SIG-M5 treated with dmso at 0.1 percent for 504 hours (cell line): ENCODE measurements at regions not wholly inside any gene's neighbourhood (a gene's known extent, or its start where the extent isn't known, plus 50 kb on each side); places are given as distances from the start of the nearest gene placed in this dataset.
"Not testable (repeated sequence)": the region's sequence is repeated elsewhere in the genome, so short reads cannot be mapped to it uniquely, and the experiment has no call there.

Source experiments
- DNase-seq: peaks from one replicate; lab custom pipeline; 2025; ENCODE audit not compliant: unreplicated experiment; lab: John Stamatoyannopoulos, UW

DNA sequence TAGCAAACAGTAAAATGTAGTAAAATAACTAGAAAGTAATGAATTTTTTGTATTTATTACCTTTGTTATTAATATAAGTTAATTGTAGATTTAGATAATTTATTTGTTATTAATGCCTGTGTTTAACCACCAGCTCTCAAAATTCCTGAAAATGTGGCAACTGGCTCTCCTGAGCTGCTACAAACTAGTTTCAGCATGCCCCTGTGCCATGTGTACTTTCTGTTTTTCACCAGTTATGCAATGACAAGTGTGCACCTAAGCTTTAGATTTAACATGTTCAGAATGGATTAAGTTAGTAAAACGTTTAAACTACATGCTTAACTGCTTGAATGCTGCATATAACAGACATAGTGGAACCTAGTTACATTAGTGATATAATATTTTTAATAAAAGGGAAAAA is 88.1 kb downstream of the POSTN start:
- DNase-seq: no peak

DNA sequence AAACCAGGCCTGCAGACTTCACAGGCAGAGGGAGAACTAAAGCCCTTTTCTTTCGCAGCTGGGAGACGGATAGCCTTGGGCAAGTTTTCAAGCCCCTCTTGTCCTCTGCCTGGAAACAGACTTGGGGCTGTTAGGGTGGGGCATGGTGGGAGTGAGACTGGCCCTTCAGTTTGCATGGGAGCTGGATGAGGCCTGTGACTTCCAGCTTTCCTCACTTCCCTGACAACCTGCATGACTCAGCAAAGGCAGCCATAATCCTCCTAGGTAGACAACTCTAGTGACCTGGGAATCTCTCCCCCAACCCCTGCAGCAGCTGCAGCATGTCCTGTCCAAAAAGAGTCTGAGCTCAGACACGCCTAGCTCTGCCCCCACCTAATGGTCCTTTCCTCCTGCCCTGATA is 93.0 kb downstream of the POSTN start:
- DNase-seq: no peak

DNA sequence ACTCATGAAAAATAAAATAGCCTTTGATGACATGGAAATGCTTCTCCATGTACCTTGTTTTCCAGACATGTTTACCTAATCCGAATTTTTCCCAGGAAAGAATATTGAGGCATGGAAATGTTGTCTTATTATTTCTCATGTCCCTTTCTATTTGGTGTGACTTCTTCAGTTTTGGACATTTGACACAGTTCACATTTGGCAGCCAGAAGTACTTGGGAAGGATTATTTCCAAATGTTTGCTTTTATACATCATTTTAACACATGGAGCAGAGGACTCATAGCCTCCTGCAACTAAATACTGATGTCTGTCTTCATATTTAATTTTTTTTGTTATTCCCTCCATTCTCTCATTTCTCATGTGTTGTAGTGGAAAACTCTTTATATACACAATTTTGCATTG is 94.3 kb downstream of the POSTN start:
- DNase-seq: no peak

DNA sequence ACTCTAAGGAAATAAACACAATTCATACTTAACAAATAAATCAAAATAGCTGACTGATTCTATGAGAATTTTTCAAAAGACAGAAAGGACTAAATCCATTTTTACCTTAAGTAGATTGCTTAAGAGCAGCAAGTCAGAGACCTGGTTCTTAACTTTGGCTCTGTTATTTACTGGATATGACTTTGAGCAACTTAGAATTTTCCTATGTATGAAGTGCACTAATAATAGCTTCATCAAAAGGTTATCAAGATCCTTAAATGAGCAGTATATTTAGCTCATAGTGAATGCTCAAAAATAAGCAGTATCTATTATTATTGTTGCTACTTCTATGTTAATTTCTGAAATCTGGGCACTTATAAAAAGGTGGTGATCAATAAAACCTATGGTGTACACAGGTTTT is 95.3 kb downstream of the POSTN start:
- DNase-seq: no peak

DNA sequence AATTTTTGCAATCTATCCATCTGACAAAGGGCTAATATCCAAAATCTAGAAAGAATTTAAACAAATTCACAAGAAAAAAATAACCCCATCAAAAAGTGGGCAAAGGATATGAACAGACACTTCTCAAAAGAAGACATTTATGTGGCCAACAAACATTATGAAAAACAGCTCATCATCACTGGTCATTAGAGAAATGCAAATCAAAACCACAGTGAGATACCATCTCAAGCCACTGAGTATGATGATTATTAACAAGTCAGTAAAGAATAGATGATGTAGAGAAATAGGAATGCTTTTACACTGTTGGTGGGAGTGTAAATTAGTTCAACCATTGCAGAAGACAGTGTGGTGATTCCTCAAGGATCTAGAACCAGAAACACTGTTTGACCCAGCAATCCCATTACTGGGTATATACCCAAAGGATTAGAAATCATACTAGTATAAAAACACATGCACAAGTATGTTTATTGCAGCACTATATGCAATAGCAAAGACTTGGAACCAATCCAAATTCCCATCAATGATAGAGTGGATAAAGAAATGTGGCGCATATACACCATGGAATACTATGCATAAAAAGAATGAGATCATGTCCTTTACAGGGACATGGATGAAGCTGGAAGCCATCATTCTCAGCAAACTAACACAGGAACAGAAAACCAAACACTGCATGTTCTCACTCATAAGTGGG is 96.1 kb downstream of the POSTN start:
- DNase-seq: not testable (repeated sequence)

DNA sequence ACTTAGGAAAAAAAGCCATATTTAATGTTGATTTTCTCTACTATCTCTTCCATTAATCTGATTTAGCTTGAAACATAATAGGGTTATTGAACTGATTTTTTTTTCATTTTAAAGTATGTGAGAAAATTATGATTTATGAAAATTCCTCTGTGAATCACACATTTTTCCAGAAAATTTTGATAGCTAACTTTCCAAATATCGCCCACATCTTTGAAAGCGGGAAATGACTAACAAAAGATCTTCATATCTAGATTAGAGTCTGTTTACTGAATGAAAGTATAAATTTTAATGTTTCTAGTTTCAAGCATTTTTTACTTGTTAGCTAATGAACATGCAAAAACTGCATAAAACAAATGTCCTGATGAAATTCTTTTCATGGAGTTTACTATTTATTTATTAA is 97.4 kb downstream of the POSTN start:
- no peak for DNase-seq

DNA sequence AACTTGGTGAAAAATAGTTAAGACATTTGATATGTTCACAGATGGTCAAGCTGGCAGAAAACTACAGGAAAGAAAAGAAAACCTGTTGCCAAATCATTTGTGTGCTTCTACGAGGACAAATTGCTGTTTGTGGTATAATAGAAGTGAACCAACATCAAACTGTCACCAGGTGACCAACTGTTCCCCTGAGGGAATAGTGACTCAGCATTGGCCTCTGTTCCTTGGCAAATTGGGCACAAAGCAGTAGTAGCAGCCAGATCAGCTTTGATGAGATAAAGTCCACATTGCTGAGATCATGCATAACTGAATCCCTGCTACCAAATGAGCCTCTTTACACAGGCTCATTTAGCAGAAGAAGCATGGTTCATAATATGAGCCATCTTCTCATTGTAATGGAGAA is 103.5 kb downstream of the POSTN start:
- no peak for DNase-seq

DNA sequence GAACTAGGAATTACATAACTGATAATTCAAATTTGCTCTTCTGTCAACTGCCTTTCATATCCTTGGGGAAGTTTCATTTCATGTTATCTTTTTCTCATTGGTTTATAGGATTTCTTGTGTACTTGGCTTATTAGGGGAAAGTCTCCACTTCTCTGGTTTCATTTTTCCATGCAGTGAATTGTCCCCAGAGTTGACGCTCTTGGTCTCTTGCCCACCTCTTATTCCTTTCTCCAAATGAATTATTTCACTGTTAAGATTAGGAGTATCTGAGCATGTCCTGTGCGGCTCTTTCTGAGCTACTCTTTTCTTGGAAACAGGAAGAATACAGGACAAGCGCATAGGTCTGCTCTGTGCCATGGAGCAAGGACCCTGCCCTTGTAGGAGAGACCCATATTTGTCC is 104.8 kb downstream of the POSTN start:
- no peak for DNase-seq

DNA sequence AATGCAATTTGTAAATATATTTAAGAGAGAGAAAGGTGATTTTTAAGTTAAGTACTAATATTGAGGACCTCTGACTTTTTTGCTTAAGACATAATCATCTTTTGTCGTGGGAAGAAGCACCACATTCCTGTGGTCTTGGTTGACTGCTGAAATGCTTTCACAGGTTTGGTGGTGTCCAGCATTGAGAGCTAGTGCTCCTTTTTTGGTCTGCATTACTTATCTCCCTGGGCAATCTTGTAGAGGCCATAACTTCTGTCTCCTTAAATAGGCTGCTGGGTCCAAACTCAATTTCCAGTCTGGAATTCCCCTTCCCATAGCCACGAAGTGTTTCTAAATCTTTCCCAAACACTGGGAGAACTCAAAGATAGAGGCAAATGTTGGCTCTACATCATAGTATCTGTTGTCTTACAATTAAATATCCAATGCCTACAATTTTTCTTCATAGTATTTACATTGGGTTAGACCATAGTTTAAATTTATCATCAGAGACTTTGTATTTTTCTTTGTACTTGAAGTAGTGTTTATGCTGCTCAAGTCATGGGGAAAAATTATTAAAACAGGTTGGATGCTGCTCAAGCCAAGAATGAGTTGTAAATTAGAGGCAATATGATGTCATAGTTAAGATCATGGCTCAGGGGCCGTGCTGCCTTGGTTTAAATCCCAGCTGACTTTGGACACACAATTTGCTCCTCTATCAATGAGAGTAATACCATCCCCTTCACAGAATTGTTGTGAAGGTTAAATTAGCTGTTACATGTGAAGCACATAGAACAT is 105.6 kb downstream of the POSTN start:
- DNase-seq: no peak

DNA sequence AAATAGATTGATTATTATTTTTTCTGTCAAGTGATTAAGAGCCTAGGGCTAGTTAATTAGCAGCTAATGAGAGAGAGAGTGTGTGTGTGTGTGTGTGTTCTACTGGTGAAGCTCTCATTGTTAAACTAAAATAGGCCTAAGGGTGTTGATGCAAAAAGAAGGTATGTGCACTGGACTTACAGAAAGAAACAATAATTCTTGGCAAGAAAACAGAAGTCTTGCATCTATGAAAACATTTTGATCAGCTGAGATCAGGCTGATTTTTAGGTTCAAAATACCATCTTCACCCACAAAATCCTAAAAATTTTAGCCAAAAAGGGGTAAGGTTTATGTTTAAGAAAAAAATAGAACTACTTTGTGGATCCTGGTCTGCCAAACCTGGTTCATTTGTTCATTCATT is 106.5 kb downstream of the POSTN start:
- no peak for DNase-seq

DNA sequence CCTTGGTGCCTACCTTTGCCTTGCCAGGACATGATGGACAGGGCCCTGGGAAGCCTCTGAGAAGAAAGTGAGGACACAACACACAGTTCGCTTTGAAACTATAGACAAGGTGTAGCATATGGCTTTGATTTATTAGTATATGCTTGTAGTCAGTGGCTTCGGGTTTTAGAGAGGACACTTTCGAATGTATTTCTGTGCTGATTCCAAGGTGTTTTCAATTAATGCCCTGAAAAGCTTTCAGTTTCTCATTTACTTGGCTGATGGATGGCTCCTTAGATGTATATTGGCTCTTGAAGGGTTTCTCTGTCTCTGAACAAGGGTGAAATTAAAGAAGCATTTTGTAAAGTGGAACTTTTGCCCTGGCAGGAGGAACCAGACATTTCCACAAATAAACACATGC is 106.9 kb downstream of the POSTN start:
- DNase-seq: no peak

DNA sequence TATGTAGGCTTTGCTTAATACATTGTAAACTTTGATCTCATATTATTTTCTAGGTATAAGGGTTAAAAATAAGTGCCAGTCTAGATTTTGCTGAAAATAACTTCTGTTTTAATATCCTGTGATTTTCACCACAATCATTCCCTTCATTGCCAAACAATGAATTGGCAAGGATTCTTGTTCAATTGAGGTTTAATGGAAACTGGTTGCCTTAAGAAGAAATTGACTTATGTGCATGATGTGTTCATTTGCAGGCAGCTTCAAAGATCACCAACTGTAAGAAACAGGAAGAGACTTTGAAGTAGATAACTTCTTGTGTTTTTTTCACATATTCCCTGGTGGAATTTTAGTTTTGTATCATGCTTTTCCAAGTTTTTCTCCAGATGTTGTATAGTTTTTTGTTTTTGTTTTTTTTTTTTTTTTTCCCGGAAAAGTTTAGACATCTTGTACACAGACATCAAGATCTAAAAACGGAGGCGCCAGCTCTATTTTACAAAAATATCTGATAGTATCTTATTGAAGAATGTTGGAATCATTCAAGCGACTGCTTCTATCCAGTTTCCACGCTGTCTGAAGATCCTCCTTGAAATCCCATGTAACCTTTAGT is 108.3 kb downstream of the POSTN start:
- no peak for DNase-seq

DNA sequence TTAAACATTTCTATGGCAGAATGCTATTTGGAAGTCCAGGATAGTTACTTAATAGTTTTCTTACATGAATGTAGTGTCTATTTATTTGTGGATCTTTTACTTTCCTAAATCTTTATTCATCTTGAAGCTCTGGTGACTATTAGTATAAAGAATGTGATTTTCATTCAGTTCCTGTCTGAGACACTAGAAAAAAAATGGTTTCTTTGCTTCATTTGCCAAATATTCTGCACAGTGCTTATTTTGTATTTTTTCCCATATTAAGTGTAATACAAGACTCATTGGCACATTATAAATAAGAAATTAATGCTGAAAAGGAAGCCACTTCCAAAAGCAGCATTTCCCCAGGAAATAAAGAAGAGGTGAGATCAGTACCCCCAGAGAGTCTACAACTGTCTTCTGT is 109.8 kb downstream of the POSTN start:
- DNase-seq: no peak

DNA sequence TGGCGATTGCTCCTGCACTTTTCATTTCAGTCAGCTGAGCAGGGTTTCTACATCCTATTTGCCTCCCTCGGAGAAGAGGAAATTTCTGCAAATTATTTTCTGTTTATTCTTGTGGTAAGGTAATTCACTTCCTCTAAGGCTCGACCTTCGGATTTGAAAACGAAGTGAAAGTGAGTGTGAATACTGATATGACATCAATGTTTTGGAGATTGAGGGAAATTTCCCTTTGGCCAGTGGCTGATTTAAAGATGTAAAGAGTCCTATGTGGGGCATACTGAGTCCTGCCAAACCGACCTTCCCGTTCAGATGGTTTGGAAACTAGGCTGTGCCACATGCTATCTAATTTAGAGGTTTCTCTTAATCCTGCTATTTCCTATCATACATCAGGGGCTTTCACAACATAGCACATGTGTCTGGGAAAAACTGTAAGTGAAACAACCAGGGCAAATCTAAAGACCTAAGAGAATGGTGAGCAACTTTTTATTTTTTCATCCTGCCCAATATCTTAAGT is 112.3 kb downstream of the POSTN start:
- DNase-seq: no peak

DNA sequence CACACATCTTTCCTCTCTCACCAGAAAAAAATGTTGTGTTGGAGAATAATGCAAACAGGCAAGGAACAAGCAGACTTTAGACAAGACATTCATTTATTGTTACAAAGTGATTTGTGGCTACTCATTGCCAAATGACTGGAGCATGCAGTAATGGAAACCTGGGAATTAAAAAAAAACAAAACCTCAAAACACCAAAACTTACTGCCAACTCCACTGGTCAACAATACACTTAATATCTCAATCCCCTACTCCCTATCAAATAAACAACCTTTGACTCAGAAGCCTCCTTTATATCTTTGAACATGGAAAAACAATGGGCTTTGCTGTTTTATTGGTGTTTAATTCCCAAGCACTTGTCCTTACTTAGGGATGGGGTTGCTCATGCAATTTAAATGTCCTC is 112.8 kb downstream of the POSTN start:
- DNase-seq: no peak

DNA sequence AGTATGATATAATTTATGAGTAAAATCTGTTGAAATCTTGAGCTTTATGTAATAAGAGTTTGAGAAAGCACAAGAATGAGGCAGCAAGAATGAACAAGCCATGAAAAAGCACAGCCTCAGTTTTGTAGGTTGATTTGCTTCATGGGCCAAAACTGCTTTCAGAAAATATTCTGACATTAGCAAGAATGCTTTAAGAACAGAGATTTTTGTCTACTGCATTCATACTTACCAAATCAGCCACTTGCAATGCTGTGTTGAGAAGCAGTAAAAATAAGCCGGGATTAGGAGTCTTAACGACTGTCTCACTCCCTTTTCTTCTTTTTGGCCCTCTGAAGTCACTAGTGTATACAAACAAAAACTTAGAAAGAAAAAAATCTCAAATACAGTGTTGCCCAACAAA is 114.5 kb downstream of the POSTN start:
- DNase-seq: no peak

DNA sequence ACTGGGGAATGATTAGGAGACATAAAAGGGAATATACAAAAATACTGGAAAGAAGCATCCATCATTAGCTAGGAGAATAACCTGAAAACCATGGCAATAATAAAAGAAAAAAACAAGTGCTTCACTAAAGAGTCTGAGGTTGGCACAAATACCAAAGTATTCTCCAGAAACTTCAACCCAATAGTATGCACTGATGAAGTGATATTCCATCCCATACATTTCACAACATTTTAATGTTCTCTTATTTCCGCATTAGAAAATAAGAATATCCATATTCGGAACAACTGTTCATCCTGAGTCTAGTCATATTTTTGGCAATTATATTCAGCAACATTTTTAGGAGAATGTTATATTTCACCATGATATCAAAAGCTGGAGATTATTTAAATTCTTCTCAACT is 116.2 kb downstream of the POSTN start:
- no peak for DNase-seq

DNA sequence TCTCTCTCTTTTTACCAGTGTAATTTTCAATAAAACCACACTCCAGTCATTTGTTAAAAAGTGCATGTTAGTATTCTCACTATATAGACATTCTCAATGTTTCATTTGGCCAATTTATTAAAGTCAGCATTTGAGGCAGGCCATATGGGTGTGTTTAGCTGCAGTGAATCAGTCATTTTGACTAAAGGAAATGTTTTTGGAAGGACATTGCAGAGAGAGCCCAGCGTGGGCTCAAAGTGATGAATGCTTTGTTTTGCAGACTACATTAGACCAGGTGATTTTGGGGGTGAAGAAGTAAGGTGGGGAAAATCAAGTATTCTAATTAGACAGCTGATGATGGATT is 116.7 kb downstream of the POSTN start:
- DNase-seq: no peak

DNA sequence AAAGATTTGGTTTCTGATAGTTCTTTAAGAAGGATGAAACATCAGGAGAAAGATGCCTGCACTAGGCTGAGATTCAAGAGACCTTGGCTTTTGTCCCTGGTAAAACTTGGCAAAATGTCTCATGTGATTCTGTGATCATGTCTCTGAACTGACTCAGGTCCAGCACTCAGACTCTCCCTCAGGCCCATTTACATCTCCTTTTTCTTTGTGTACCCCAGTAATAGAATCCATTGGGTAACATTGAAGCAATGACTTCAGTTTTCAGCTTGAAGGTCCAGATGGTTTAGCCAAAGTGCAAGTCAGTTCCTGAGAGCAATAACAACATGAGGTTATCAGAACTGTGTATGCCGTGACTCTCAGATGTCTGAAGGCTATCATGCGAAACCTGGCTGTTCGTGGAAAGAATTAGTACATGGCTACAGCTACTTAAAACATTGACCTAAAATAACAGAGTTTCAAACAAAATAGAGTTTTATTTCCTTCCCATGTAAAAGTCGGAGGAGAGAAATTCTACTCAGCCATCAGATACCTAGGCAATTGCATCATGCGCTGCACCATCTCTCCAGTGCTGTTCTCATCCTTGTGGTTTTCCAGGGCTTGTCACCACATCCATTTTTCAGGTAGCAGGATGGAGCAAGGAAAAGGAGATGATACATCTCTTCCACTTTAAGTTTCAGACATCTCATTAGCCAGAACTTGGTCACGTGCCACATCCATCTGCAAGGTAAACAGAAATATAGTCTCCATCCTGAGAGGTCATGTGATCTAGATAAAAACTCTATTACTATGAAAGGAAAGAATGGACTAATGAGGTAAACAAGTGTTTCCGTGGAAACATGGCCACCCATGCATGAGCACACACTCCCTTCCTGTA is 117.3 kb downstream of the POSTN start:
- no peak for DNase-seq

DNA sequence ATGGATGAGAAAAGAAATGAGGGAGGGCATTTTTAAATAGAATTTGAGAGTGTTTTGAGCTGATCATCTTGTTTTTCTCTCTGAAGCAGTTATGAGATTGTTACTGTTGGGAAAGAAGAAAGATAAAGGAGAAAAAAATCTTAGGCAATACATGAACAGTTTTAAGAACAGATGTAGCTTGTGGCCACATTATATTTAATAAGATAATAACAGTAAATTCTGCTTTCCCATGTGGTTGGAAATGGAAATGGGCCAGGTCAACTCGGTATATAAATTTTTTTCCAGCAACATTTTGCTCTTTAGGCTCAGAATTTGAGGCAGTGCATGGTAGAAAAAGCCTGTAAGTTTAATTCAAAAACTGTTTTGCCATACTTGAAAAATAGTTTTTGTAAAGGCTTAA is 118.7 kb downstream of the POSTN start:
- no peak for DNase-seq

DNA sequence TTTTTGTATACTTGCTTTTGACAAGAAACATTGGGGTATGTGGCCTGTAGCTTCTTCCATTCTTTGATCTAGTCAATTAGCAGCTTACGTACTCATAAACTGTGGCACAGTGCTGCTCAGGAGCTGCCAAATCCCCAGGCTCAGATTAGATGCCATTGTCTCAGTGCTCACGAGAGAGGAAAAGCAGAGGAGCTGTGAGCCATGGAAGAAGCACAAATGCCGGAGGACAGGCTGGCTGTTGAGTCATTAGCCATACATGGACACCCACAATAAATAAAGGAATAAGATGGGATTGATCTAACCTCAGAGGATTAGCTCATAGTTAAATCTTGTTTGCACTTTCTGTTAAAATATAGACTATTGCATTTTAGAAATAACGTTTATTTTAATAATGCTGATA is 121.7 kb downstream of the POSTN start:
- no peak for DNase-seq
